LNCAP (cell line): ENCODE measurements at regions not wholly inside any gene's neighbourhood (a gene's known extent, or its start where the extent isn't known, plus 50 kb on each side); places are given as distances from the start of the nearest gene placed in this dataset.

Experiments
- CTCF ChIP-seq: fragments of 450-650 bp; IDR thresholded peaks from 2 replicates; pipeline ENCODE4 v1.5.1; 2017; ENCODE audit warnings: mild to moderate bottlenecking

- TF ChIP-seq CTCF: no peak
Observed at GRCh38 chr14:71686677-71687076, 245.6 kb upstream of the RGS6 start.

- TF ChIP-seq CTCF: no peak
Observed at GRCh38 chr14:71687166-71687831, 244.9 kb upstream of the RGS6 start.

GRCh38 chr14:71688576-71688975 is 243.7 kb upstream of the RGS6 start:
- no peak for TF ChIP-seq CTCF

GRCh38 chr14:71690478-71690877 is 241.8 kb upstream of the RGS6 start:
- TF ChIP-seq CTCF: no peak

- TF ChIP-seq CTCF: no peak
Observed at GRCh38 chr14:71692496-71692895, 239.7 kb upstream of the RGS6 start.

- TF ChIP-seq CTCF: no peak
Observed at GRCh38 chr14:71693381-71693780, 238.8 kb upstream of the RGS6 start.

- TF ChIP-seq CTCF: no peak
Observed at GRCh38 chr14:71694591-71695530, 237.4 kb upstream of the RGS6 start.
